ENCODE measurements at regions not wholly inside any gene's neighbourhood (a gene's known extent, or its start where the extent isn't known, plus 50 kb on each side); places are given as distances from the start of the nearest gene placed in this dataset.

GRCh38 chr2:10245661-10246060 is 57.0 kb upstream of the HPCAL1 start:
- ATAC-seq = no peak
- no peak for TF ChIP-seq ZNF8 (CRISPR knock-in tag; IDR thresholded peaks at IDR 0.05)
- no peak for TF ChIP-seq TOX (CRISPR knock-in tag; IDR thresholded peaks at IDR 0.05; ENCODE audit: borderline replicate concordance)
- TF ChIP-seq CSDC2 (CRISPR knock-in tag; IDR thresholded peaks at IDR 0.05) = no peak
- TF ChIP-seq, protein P1, sequence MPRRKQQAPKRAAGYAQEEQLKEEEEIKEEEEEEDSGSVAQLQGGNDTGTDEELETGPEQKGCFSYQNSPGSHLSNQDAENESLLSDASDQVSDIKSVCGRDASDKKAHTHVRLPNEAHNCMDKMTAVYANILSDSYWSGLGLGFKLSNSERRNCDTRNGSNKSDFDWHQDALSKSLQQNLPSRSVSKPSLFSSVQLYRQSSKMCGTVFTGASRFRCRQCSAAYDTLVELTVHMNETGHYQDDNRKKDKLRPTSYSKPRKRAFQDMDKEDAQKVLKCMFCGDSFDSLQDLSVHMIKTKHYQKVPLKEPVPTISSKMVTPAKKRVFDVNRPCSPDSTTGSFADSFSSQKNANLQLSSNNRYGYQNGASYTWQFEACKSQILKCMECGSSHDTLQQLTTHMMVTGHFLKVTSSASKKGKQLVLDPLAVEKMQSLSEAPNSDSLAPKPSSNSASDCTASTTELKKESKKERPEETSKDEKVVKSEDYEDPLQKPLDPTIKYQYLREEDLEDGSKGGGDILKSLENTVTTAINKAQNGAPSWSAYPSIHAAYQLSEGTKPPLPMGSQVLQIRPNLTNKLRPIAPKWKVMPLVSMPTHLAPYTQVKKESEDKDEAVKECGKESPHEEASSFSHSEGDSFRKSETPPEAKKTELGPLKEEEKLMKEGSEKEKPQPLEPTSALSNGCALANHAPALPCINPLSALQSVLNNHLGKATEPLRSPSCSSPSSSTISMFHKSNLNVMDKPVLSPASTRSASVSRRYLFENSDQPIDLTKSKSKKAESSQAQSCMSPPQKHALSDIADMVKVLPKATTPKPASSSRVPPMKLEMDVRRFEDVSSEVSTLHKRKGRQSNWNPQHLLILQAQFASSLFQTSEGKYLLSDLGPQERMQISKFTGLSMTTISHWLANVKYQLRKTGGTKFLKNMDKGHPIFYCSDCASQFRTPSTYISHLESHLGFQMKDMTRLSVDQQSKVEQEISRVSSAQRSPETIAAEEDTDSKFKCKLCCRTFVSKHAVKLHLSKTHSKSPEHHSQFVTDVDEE (CRISPR knock-in tag; IDR thresholded peaks at IDR 0.05) = no peak
- no peak for TF ChIP-seq OSR1 (CRISPR knock-in tag; IDR thresholded peaks at IDR 0.05)
- no peak for TF ChIP-seq ZC3H10 (CRISPR knock-in tag; IDR thresholded peaks at IDR 0.05)
- no peak for TF ChIP-seq ZFP3 (CRISPR knock-in tag; IDR thresholded peaks at IDR 0.05)
- TF ChIP-seq ZFP30 (CRISPR knock-in tag; IDR thresholded peaks at IDR 0.05) = no peak
- TF ChIP-seq, protein P2, sequence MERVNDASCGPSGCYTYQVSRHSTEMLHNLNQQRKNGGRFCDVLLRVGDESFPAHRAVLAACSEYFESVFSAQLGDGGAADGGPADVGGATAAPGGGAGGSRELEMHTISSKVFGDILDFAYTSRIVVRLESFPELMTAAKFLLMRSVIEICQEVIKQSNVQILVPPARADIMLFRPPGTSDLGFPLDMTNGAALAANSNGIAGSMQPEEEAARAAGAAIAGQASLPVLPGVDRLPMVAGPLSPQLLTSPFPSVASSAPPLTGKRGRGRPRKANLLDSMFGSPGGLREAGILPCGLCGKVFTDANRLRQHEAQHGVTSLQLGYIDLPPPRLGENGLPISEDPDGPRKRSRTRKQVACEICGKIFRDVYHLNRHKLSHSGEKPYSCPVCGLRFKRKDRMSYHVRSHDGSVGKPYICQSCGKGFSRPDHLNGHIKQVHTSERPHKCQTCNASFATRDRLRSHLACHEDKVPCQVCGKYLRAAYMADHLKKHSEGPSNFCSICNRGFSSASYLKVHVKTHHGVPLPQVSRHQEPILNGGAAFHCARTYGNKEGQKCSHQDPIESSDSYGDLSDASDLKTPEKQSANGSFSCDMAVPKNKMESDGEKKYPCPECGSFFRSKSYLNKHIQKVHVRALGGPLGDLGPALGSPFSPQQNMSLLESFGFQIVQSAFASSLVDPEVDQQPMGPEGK (CRISPR knock-in tag; IDR thresholded peaks at IDR 0.05; ENCODE audit: borderline replicate concordance) = no peak
- TF ChIP-seq RARB (CRISPR knock-in tag; IDR thresholded peaks at IDR 0.05) = no peak
- TF ChIP-seq SNAI2 (CRISPR knock-in tag; IDR thresholded peaks at IDR 0.05) = no peak
- no peak for TF ChIP-seq ZNF70 (CRISPR knock-in tag; IDR thresholded peaks at IDR 0.05)
- TF ChIP-seq BACH2 (CRISPR knock-in tag; IDR thresholded peaks at IDR 0.05; ENCODE audit: borderline replicate concordance) = no peak
- TF ChIP-seq, protein P3, sequence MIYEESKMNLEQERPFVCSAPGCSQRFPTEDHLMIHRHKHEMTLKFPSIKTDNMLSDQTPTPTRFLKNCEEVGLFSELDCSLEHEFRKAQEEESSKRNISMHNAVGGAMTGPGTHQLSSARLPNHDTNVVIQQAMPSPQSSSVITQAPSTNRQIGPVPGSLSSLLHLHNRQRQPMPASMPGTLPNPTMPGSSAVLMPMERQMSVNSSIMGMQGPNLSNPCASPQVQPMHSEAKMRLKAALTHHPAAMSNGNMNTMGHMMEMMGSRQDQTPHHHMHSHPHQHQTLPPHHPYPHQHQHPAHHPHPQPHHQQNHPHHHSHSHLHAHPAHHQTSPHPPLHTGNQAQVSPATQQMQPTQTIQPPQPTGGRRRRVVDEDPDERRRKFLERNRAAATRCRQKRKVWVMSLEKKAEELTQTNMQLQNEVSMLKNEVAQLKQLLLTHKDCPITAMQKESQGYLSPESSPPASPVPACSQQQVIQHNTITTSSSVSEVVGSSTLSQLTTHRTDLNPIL (CRISPR knock-in tag; IDR thresholded peaks at IDR 0.05; ENCODE audit: low read depth) = no peak
- no peak for TF ChIP-seq POU6F1 (CRISPR knock-in tag; IDR thresholded peaks at IDR 0.05; ENCODE audit: borderline replicate concordance, low read depth)

DNA sequence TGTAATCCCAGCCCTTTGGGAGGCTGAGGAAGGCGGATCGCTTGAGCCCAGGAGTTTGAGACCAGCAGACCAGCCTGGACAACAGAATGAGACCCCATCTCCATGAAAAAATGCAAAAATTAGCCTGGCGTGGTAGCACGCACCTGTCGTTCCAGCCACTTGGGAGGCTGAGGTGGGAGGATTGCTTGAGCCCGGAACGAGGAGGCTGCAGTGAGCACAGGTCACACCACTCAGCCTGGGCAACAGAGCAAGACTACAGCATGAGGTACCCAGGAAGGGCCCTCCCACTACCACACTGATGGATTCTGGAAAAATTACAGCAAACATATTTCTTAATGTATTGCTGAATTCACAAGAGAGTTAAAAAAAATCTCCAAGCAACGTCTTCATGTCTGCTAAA is 56.3 kb upstream of the HPCAL1 start:
- no peak for ATAC-seq
- TF ChIP-seq ISL1 (CRISPR knock-in tag; IDR thresholded peaks at IDR 0.05) (no peak), TCF4 (CRISPR knock-in tag; IDR thresholded peaks at IDR 0.05; ENCODE audit: borderline replicate concordance) (no peak), ZNF8 (CRISPR knock-in tag; IDR thresholded peaks at IDR 0.05) (no peak), ZC3H10 (CRISPR knock-in tag; IDR thresholded peaks at IDR 0.05) (no peak), OSR1 (CRISPR knock-in tag; IDR thresholded peaks at IDR 0.05) (no peak), POU6F1 (CRISPR knock-in tag; IDR thresholded peaks at IDR 0.05; ENCODE audit: borderline replicate concordance, low read depth) (no peak), ZFP30 (CRISPR knock-in tag; IDR thresholded peaks at IDR 0.05) (no peak), TOX (CRISPR knock-in tag; IDR thresholded peaks at IDR 0.05; ENCODE audit: borderline replicate concordance) (no peak), GLIS3 (CRISPR knock-in tag; IDR thresholded peaks at IDR 0.05) (no peak), BACH2 (CRISPR knock-in tag; IDR thresholded peaks at IDR 0.05; ENCODE audit: borderline replicate concordance) (no peak)
- TF ChIP-seq, protein P1 (CRISPR knock-in tag; IDR thresholded peaks at IDR 0.05) = no peak
- TF ChIP-seq, protein P4, sequence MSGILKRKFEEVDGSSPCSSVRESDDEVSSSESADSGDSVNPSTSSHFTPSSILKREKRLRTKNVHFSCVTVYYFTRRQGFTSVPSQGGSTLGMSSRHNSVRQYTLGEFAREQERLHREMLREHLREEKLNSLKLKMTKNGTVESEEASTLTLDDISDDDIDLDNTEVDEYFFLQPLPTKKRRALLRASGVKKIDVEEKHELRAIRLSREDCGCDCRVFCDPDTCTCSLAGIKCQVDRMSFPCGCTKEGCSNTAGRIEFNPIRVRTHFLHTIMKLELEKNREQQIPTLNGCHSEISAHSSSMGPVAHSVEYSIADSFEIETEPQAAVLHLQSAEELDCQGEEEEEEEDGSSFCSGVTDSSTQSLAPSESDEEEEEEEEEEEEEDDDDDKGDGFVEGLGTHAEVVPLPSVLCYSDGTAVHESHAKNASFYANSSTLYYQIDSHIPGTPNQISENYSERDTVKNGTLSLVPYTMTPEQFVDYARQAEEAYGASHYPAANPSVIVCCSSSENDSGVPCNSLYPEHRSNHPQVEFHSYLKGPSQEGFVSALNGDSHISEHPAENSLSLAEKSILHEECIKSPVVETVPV (CRISPR knock-in tag; IDR thresholded peaks at IDR 0.05) = no peak
- TF ChIP-seq, protein P2 (CRISPR knock-in tag; IDR thresholded peaks at IDR 0.05; ENCODE audit: borderline replicate concordance) = no peak
- TF ChIP-seq, protein P3 (CRISPR knock-in tag; IDR thresholded peaks at IDR 0.05; ENCODE audit: low read depth) = no peak

All from SK-N-SH treated with all-trans-retinoic acid at 6 μM for 48 hours (cell line).